Stomach smooth muscle (tissue), 2 donors: ENCODE measurements at regions not wholly inside any gene's neighbourhood (a gene's known extent, or its start where the extent isn't known, plus 50 kb on each side); places are given as distances from the start of the nearest gene placed in this dataset.

Experiments
- H3K27ac ChIP-seq: one replicate; pipeline ENCODE4 v1.7.0; 2013; ENCODE audit warnings: mild to moderate bottlenecking, low read length, inconsistent platforms
- H3K27me3 ChIP-seq, 2 donors: one replicate each; pipeline ENCODE4 v1.7.0; 2013; ENCODE audit warnings: low read length in 2 of 2; ENCODE audit not compliant: insufficient read depth in 2 of 2, control insufficient read depth in 1 of 2
- H3K36me3 ChIP-seq, 2 donors: one replicate each; pipeline ENCODE4 v1.7.0; 2013; ENCODE audit warnings: low read length in 2 of 2; ENCODE audit not compliant: control insufficient read depth in 2 of 2, insufficient read depth in 2 of 2
- H3K4me1 ChIP-seq: one replicate; pipeline ENCODE4 v1.7.0; 2013; ENCODE audit warnings: low read length; ENCODE audit not compliant: control insufficient read depth, insufficient read depth
- H3K4me3 ChIP-seq, 2 donors: one replicate each; pipeline ENCODE4 v1.7.0; 2013; ENCODE audit warnings: low read length in 2 of 2
- H3K9ac ChIP-seq, 2 donors: one replicate each; pipeline ENCODE4 v1.7.0; 2013; ENCODE audit warnings: low read length in 2 of 2, mild to moderate bottlenecking in 1 of 2
- H3K9me3 ChIP-seq, 2 donors: one replicate each; pipeline ENCODE4 v1.7.0; 2013; ENCODE audit warnings: low read length in 2 of 2; ENCODE audit not compliant: control insufficient read depth in 2 of 2
- donor health status: healthy.
- donor health status: Pancreatic carcinoma.

- Histone ChIP-seq H3K4me3 (no peak overlapping the region), H3K27ac (no peak overlapping the region), H3K9me3 (no peaks in the 10 kb centered on the region), H3K27me3 (no peaks in the 10 kb centered on the region), H3K4me1 (peaks cover 11% of the 10 kb centered on the region), H3K9ac (no peak overlapping the region), H3K36me3 (no peaks in the 10 kb centered on the region)
These were observed 117.0 kb downstream of the PCDH7 start for GRCh38 chr4:30837131-30837539.

DNA sequence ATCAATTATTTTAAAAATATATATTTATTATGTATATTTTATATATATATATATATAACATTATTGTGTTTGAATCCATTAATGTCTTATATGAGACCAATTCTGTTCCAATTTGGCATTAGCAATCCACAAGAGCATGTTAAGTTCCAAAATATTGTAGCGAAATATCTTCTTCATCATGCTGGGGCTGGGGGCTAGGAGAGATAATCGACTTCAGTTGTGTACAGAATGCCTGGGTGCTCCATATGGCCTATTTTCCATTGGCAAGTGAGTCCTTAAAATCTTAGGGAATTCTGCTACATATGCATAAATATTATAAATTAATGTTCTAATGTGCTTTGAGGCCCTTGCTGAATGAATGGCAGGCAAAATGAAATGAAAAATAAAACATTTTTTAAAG, 117.7 kb downstream of the PCDH7 start:
- Histone ChIP-seq H3K36me3 (no peaks in the 10 kb centered on the region), H3K4me1 (peaks cover 11% of the 10 kb centered on the region), H3K27me3 (no peaks in the 10 kb centered on the region), H3K4me3 (no peak overlapping the region), H3K27ac (no peak overlapping the region), H3K9me3 (no peaks in the 10 kb centered on the region), H3K9ac (no peak overlapping the region)

DNA sequence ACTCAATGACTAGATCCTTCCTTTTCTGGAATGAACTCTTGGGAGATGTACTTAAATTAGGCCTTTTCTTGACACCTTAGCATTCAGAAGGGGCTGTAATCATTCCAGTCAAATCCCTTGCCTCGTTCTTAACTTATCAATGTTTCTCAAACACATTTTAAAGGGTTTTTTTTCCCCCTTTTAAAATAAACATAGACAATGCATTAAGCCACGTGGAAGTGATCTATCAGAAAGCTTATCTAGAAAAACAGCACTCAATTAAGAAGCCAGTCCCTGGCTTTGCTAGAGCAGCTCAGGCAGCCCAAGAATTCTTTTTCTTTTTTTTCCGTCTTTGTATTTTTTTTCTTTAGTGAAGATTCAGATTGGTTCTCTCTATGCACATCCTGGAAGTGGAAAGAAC, 118.2 kb downstream of the PCDH7 start:
- no peaks in the 10 kb centered on the region for H3K27me3 ChIP-seq
- H3K4me1 ChIP-seq = peaks cover 11% of the 10 kb centered on the region
- H3K9me3 ChIP-seq = no peaks in the 10 kb centered on the region
- no peaks in the 10 kb centered on the region for H3K36me3 ChIP-seq
- no peak overlapping the region for H3K9ac ChIP-seq
- H3K27ac ChIP-seq = no peak overlapping the region
- H3K4me3 ChIP-seq = no peak overlapping the region

DNA sequence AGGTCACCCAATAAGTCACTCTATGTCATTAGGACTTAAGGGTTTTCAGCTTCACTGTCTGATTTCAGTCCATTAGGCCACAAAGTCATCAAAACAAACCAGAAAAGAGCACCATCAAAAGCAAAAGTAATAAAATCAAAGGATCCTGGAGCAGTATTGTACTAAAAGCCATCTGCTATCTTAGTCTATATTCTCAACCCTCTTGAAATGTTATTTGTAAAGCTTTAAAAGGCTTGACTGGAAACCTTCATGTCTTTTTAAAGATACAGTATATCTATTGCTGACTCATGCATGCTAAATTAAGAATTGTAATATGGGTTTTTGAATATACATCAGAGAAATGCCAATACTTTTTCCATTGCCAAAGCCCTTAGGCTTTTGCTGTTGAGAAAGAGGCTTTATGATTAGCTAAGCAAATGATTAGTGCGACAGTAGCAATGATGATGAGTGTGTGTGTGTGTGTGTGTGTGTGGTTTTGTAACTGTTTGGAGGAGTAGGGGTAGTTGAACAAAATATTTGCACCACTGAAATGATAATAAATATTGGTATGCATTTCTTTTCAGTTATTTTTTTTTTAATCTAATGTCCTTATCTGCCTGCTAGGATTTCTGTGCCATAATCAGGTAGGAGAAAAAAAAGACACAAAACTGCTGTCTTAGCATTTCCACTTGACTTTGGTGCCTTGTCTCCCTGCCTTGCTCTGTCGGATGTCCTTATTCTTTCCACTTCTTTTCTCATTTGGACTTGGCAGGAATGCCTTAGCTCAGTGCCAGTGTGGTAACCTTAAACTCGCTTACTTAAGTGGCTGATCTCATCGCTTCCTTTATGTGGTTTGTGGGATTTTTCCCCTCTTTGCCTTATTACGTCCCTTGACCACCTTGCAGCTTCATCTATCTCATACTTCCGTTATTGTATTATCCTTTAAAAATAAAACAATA, 119.7 kb downstream of the PCDH7 start:
- H3K4me1 ChIP-seq = peaks cover 11% of the 10 kb centered on the region
- no peak overlapping the region for H3K4me3 ChIP-seq
- H3K36me3 ChIP-seq = no peaks in the 10 kb centered on the region
- H3K9me3 ChIP-seq = no peaks in the 10 kb centered on the region
- H3K9ac ChIP-seq = no peak overlapping the region
- H3K27me3 ChIP-seq = no peaks in the 10 kb centered on the region
- no peak overlapping the region for H3K27ac ChIP-seq

GRCh38 chr4:30840571-30840970, 120.4 kb downstream of the PCDH7 start:
- Histone ChIP-seq H3K4me1 (peaks cover 7% of the 10 kb centered on the region), H3K36me3 (no peaks in the 10 kb centered on the region), H3K4me3 (no peak overlapping the region), H3K9ac (no peak overlapping the region), H3K9me3 (no peaks in the 10 kb centered on the region), H3K27ac (no peak overlapping the region), H3K27me3 (no peaks in the 10 kb centered on the region)

- no peak overlapping the region for H3K27ac ChIP-seq
- peaks cover 3% of the 10 kb centered on the region for H3K4me1 ChIP-seq
- H3K36me3 ChIP-seq = no peaks in the 10 kb centered on the region
- no peaks in the 10 kb centered on the region for H3K9me3 ChIP-seq
- H3K27me3 ChIP-seq = no peaks in the 10 kb centered on the region
- no peak overlapping the region for H3K4me3 ChIP-seq
- no peak overlapping the region for H3K9ac ChIP-seq
These were observed 122.0 kb downstream of the PCDH7 start for GRCh38 chr4:30842142-30842541.

- Histone ChIP-seq H3K4me3 (no peak overlapping the region), H3K36me3 (no peaks in the 10 kb centered on the region), H3K4me1 (peaks cover 3% of the 10 kb centered on the region), H3K9me3 (no peaks in the 10 kb centered on the region), H3K27me3 (no peaks in the 10 kb centered on the region), H3K27ac (no peak overlapping the region), H3K9ac (no peak overlapping the region)
These were observed 122.5 kb downstream of the PCDH7 start for GRCh38 chr4:30842689-30843088.

DNA sequence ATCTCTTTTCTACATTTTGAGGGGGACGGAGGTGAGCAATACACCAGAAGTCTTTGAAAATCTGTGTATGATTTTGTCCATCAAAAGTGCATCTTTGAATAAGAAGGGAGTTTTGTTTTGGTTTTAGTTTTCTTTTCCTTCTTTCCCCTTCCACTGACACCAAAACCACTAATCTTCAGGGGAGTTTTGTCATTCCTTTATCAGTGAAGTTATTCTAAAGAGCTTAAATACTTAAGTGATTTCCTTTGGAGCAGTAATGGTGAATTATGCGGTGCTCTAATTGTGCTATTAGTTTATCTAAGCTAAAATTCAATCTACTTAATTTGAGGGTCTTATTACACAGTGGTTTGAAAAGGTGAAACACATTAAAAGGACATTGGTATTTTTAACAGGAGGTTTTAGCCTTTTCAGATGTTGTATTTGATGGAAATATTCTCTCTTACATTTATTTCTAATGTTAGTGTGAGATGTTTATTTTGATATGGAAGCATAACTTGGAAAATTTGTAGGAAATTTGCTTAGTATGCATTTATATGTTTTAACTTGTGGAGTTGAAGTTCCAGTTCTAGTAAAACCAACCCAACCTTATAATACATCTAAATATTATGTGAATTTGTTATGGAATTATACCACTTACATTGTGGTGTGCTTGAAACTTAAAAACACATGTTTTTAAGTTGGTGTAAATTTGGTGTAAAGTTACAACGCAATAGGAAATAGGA, 124.9 kb downstream of the PCDH7 start:
- Histone ChIP-seq H3K9me3 (no peaks in the 10 kb centered on the region), H3K36me3 (no peaks in the 10 kb centered on the region), H3K27ac (no peak overlapping the region), H3K4me3 (no peak overlapping the region), H3K27me3 (no peaks in the 10 kb centered on the region), H3K4me1 (peaks cover 4% of the 10 kb centered on the region), H3K9ac (no peak overlapping the region)

DNA sequence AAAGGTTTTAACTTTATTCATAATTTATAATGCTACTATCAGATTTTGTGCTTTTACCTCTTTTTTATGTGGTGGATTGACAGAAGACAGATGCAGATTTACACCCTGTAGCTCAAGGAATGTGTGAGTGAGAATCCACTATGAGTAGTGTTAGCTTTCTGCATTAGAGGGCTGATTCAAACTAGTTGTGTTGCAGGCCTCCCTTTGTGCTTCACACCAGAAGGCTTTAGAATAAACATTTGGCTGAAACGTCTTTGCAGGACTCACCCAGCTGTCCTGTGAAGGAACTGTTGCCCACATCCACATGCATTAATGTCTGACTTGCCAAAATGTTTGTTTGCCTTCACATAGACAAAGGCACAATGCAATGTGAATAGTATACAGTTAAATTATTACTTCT, 127.0 kb downstream of the PCDH7 start:
- Histone ChIP-seq H3K36me3 (no peaks in the 10 kb centered on the region), H3K9ac (no peak overlapping the region), H3K4me3 (no peak overlapping the region), H3K4me1 (peaks cover 4% of the 10 kb centered on the region), H3K9me3 (no peaks in the 10 kb centered on the region), H3K27ac (no peak overlapping the region), H3K27me3 (no peaks in the 10 kb centered on the region)

DNA sequence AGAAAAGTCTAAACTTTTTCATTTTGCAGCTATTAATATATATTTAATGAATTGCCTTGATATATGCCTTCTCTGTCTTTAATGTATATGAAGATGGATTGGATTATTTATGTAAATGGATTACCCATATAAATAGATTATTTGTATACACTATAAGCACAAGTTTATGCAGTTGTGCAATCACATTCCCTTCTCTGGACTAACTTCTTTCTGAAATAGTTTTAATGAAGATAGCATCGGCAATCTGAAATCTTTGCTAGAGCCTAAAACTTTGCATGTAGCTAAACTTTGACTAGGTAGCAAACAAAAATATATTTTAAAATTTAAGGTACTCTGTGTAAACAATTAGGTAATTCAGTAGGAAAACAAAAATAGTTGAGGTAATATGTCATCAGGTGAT, 127.8 kb downstream of the PCDH7 start:
- Histone ChIP-seq H3K4me1 (peaks cover 4% of the 10 kb centered on the region), H3K36me3 (no peaks in the 10 kb centered on the region), H3K9ac (no peak overlapping the region), H3K4me3 (no peak overlapping the region), H3K9me3 (no peaks in the 10 kb centered on the region), H3K27ac (no peak overlapping the region), H3K27me3 (no peaks in the 10 kb centered on the region)

- Histone ChIP-seq H3K9me3 (no peaks in the 10 kb centered on the region), H3K36me3 (no peaks in the 10 kb centered on the region), H3K4me1 (no peaks in the 10 kb centered on the region), H3K4me3 (no peak overlapping the region), H3K9ac (no peak overlapping the region), H3K27me3 (no peaks in the 10 kb centered on the region), H3K27ac (no peak overlapping the region)
These were observed 134.4 kb downstream of the PCDH7 start for GRCh38 chr4:30854531-30854930.
